MCF 10A (cell line): ENCODE measurements at regions not wholly inside any gene's neighbourhood (a gene's known extent, or its start where the extent isn't known, plus 50 kb on each side); places are given as distances from the start of the nearest gene placed in this dataset.

ENCODE experiments used
- BruUV-seq: library from RNA; stranded (reverse); fragments of 400-500 nt; replicated peaks from 2 replicates; lab custom pipeline; 2021; lab: Mats Ljungman, UMichigan
- CTCF ChIA-PET: fragments of 300-600 bp; sonication (Branson Sonifier 250); formaldehyde crosslinking; extraction: SDS; loops from one replicate; lab custom pipeline; 2021; ENCODE audit warnings: antibody characterized with exemption, inconsistent platforms; lab: Yijun Ruan, JAX
- POLR2A ChIA-PET: fragments of 300-600, 350-650 bp; sonication (Branson Sonifier 250); formaldehyde crosslinking; extraction: SDS; loops from one replicate; lab custom pipeline; 2020; ENCODE audit warnings: antibody characterized with exemption, inconsistent platforms; lab: Yijun Ruan, JAX
- DNase-seq: peaks from one replicate; pipeline ENCODE4 v3.0.0-alpha.2; 2018; ENCODE audit not compliant: unreplicated experiment
- H3K27ac Mint-ChIP-seq: one replicate; pipeline ENCODE4 v1.8.0; 2022; ENCODE audit warnings: mild to moderate bottlenecking, low read depth, mixed read lengths; ENCODE audit not compliant: unreplicated experiment
- H3K27me3 Mint-ChIP-seq: one replicate; pipeline ENCODE4 v1.8.0; 2022; ENCODE audit warnings: mixed read lengths; ENCODE audit not compliant: insufficient read depth, unreplicated experiment
- H3K36me3 Mint-ChIP-seq: one replicate; pipeline ENCODE4 v1.8.0; 2022; ENCODE audit warnings: mild to moderate bottlenecking, moderate library complexity, mixed read lengths; ENCODE audit not compliant: insufficient read depth, unreplicated experiment
- H3K4me1 Mint-ChIP-seq: one replicate; pipeline ENCODE4 v1.8.0; 2022; ENCODE audit warnings: mixed read lengths; ENCODE audit not compliant: insufficient read depth, unreplicated experiment
- H3K4me3 Mint-ChIP-seq: one replicate; pipeline ENCODE4 v1.8.0; 2022; ENCODE audit warnings: mild to moderate bottlenecking, moderate library complexity, mixed read lengths; ENCODE audit not compliant: unreplicated experiment
- H3K9me3 Mint-ChIP-seq: one replicate; pipeline ENCODE4 v1.8.0; 2022; ENCODE audit warnings: mixed read lengths; ENCODE audit not compliant: unreplicated experiment
- intact Hi-C: fragments of 100-400 bp; cut with micrococcal nuclease; formaldehyde crosslinking; loops from 2 replicates; pipeline ENCODE4 v1.14.1; 2022
- TF ChIP-seq, protein P1 (sequence below): fragments of 200-600 bp; IDR thresholded peaks from one replicate; pipeline ENCODE4 v1.8.0; 2022; ENCODE audit warnings: antibody characterized with exemption, mild to moderate bottlenecking; ENCODE audit not compliant: unreplicated experiment

GRCh38 chr12:132414634-132415326 lies 75.2 kb upstream of the FBRSL1 start:
- peaks cover 25% of the 10 kb centered on the region for H3K27me3 Mint-ChIP-seq
- TF ChIP-seq, protein P1, sequence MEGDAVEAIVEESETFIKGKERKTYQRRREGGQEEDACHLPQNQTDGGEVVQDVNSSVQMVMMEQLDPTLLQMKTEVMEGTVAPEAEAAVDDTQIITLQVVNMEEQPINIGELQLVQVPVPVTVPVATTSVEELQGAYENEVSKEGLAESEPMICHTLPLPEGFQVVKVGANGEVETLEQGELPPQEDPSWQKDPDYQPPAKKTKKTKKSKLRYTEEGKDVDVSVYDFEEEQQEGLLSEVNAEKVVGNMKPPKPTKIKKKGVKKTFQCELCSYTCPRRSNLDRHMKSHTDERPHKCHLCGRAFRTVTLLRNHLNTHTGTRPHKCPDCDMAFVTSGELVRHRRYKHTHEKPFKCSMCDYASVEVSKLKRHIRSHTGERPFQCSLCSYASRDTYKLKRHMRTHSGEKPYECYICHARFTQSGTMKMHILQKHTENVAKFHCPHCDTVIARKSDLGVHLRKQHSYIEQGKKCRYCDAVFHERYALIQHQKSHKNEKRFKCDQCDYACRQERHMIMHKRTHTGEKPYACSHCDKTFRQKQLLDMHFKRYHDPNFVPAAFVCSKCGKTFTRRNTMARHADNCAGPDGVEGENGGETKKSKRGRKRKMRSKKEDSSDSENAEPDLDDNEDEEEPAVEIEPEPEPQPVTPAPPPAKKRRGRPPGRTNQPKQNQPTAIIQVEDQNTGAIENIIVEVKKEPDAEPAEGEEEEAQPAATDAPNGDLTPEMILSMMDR: peak; percentile 90
- no peak overlapping the region for H3K4me3 Mint-ChIP-seq
- no peak overlapping the region for H3K27ac Mint-ChIP-seq
- no peaks in the 10 kb centered on the region for H3K36me3 Mint-ChIP-seq
- no TSS peak for BruUV-seq
- intact Hi-C loops: loop anchor here (1.0 to 5.0 kb wide), 5 partner anchors 110 to 260 kb away; no protein-coding TSS in a partner anchor
- peak; percentile 82 for DNase-seq
- H3K4me1 Mint-ChIP-seq: no peaks in the 10 kb centered on the region
- CTCF ChIA-PET: interaction anchor here (0.6 to 3.7 kb wide), 40 partner anchors 8 to 615 kb away, joined by 3 to 32 read pairs (median 4); partner anchors contain the start of gene LRCOL1
- POLR2A ChIA-PET: interaction anchor here (0.6 to 1.1 kb wide), 3 partner anchors 142 to 282 kb away, joined by 3 to 4 read pairs (median 3); no protein-coding TSS in a partner anchor
- H3K9me3 Mint-ChIP-seq: no peaks in the 10 kb centered on the region

DNA sequence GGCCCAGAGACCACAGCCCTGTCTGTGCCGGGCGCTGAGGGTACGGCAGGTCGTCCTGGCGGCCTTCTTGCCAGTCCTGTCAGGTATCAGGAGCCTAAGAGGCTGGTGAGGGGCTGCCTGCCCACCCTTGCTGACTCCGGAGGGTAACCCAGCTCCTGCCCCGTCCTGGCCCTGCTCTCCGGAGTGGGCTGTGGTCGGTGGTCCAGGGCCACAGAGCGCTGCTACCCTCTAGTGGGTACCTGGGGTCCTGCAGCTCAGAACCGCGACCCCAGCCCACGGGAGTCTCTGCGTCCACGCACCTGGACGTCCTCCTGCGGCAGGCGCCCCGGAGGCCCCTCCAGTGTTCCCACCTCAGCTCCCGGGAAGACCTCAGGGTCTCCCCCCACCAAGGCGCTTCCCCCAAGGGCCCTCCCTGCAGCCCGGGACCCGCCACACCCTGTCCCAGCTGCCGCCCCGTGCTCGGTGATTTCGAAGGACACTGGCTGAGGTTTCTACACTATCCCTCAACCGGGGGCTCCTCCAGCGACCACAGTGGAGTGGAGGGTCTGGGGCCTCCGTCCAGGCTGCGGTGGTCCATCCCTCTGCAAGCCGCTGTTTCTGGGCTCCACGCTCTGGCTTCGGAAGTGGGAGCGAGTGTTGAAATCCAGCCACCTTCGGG lies 75.9 kb upstream of the FBRSL1 start:
- Mint-ChIP-seq H3K27me3 (peaks cover 18% of the 10 kb centered on the region), H3K4me3 (no peak overlapping the region), H3K27ac (no peak overlapping the region), H3K36me3 (no peaks in the 10 kb centered on the region), H3K9me3 (no peaks in the 10 kb centered on the region), H3K4me1 (no peaks in the 10 kb centered on the region)
- TF ChIP-seq, protein P1: peak; percentile 90
- CTCF ChIA-PET: interaction anchor here (0.6 to 3.7 kb wide), 26 partner anchors 9 to 615 kb away, joined by 3 to 32 read pairs (median 4); partner anchors contain the start of gene LRCOL1
- intact Hi-C loops: loop anchor here (2.0 to 5.0 kb wide), 3 partner anchors 111 to 259 kb away; no protein-coding TSS in a partner anchor
- POLR2A ChIA-PET: interaction anchor here (1.1 kb wide), 1 partner anchor 283 kb away, joined by 4 read pairs; no protein-coding TSS in a partner anchor
- no peak for DNase-seq
- BruUV-seq: no TSS peak

DNA sequence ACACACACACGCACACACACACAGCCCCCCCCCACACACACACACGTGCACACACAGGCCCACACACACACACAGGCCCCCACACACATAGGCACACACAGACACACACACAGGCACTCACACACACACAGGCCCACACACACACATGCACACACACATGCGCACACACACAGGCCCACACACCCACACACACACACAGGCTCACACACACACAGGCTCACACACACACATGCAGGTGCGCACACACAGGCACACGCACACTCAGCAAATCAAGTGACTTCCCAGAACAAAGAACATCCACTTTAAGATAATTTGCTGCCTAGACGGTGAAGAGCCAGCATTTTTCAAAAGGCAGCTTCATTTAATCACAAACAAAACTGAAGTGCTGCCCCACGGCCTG lies 78.5 kb upstream of the FBRSL1 start:
- ChIA-PET POLR2A (no interaction called here), CTCF (interaction anchor here (0.7 kb wide), 1 partner anchor 232 kb away, joined by 3 read pairs; no protein-coding TSS in a partner anchor)
- H3K27ac Mint-ChIP-seq: no peak overlapping the region
- no peaks in the 10 kb centered on the region for H3K9me3 Mint-ChIP-seq
- no peaks in the 10 kb centered on the region for H3K36me3 Mint-ChIP-seq
- H3K4me3 Mint-ChIP-seq: no peak overlapping the region
- TF ChIP-seq, protein P1: no peak
- H3K4me1 Mint-ChIP-seq: no peaks in the 10 kb centered on the region
- no peak for DNase-seq
- H3K27me3 Mint-ChIP-seq: no peaks in the 10 kb centered on the region
- no TSS peak for BruUV-seq
- intact Hi-C loops: loop anchor here (5.0 kb wide), 1 partner anchor 129 kb away; no protein-coding TSS in a partner anchor

DNA sequence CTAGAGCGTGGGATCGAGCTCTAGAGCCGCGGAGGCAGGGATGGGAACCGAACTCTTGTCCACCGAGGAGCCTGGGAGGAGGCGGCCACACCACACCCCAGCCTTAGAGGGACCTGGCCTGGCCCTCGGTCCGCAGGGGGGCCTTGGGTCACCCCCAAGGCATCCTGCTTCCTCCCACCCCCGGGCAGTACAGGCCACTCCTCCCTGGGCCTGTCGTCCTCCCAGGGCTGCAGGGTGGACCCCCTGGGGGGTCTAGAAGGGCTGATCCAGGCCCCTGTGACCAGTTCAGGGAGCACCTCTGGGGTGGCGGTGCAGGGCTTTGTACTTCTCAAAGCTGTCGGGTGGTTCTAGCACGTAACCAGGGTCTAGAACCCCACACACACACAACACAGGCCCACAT lies 79.1 kb upstream of the FBRSL1 start:
- TF ChIP-seq, protein P1: no peak
- Mint-ChIP-seq H3K9me3 (no peaks in the 10 kb centered on the region), H3K27me3 (no peaks in the 10 kb centered on the region), H3K36me3 (no peaks in the 10 kb centered on the region), H3K4me1 (no peaks in the 10 kb centered on the region), H3K27ac (no peak overlapping the region), H3K4me3 (no peak overlapping the region)
- ChIA-PET CTCF (interaction anchor here (0.6 to 0.7 kb wide), 2 partner anchors 135 to 225 kb away, joined by 3 read pairs; no protein-coding TSS in a partner anchor), POLR2A (no interaction called here)
- intact Hi-C loops: loop anchor here (5.0 kb wide), 1 partner anchor 129 kb away; no protein-coding TSS in a partner anchor
- BruUV-seq: no TSS peak
- no peak for DNase-seq
